Esophagus muscularis mucosa (tissue), 4 donors: ENCODE measurements at regions not wholly inside any gene's neighbourhood (a gene's known extent, or its start where the extent isn't known, plus 50 kb on each side); places are given as distances from the start of the nearest gene placed in this dataset.

ENCODE experiments used
- EP300 ChIP-seq: sonication (generic); formaldehyde crosslinking; IDR thresholded peaks from one replicate; pipeline ENCODE4 v1.6.1; 2017; ENCODE audit warnings: antibody characterized with exemption
- POLR2A ChIP-seq: fragments of 450-650 bp; IDR thresholded peaks from one replicate; pipeline ENCODE4 v1.6.1; 2017; ENCODE audit warnings: antibody characterized with exemption, moderate library complexity, mild to moderate bottlenecking, low read depth
- POLR2AphosphoS5 ChIP-seq, 2 donors: sonication (generic); formaldehyde crosslinking; IDR thresholded peaks; one replicate each; pipeline ENCODE4 v1.6.1; 2017; ENCODE audit warnings: antibody characterized with exemption in 2 of 2
- TF ChIP-seq, protein P1 (sequence below), 3 experiments: fragments of 200-600 bp in 2 of 3; fragments of 450-650 bp in 1 of 3; sonication (generic) in 2 of 3; IDR thresholded peaks; one replicate each; pipeline ENCODE4 v1.5.1; 2017 to 2019; ENCODE audit warnings: antibody characterized with exemption in 3 of 3, mild to moderate bottlenecking in 2 of 3, moderate library complexity in 1 of 3

DNA sequence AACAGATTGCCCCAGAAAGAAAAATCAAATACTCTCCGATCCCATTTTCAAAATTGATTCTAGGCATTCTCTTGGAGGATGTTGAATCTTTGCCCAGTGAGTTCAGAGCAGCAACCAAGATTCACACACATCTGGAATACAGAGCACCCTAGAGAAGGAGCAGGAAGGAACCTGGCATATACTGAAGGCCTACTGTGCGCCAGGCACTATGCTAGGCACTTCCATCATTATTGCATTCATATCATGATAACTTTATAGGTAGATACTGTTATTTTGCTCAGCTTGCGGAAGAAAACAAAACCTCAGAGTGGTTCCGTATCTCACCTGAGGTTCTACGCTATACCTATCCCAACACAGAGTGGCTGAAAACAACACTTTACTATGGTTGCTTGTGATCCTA is 160.3 kb upstream of the SERTAD2 start:
- TF ChIP-seq, protein P1, sequence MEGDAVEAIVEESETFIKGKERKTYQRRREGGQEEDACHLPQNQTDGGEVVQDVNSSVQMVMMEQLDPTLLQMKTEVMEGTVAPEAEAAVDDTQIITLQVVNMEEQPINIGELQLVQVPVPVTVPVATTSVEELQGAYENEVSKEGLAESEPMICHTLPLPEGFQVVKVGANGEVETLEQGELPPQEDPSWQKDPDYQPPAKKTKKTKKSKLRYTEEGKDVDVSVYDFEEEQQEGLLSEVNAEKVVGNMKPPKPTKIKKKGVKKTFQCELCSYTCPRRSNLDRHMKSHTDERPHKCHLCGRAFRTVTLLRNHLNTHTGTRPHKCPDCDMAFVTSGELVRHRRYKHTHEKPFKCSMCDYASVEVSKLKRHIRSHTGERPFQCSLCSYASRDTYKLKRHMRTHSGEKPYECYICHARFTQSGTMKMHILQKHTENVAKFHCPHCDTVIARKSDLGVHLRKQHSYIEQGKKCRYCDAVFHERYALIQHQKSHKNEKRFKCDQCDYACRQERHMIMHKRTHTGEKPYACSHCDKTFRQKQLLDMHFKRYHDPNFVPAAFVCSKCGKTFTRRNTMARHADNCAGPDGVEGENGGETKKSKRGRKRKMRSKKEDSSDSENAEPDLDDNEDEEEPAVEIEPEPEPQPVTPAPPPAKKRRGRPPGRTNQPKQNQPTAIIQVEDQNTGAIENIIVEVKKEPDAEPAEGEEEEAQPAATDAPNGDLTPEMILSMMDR (IDR thresholded peaks at IDR 0.05), result no peak
- TF ChIP-seq EP300 (no peak), POLR2AphosphoS5 (IDR thresholded peaks at IDR 0.05) (no peak), POLR2A (no peak)
